GM12878 (cell line): ENCODE measurements at regions not wholly inside any gene's neighbourhood (a gene's known extent, or its start where the extent isn't known, plus 50 kb on each side); places are given as distances from the start of the nearest gene placed in this dataset.

ENCODE experiments used
- ATAC-seq: fragments of 200-7000 bp; cut with Tn5 transposase; 3 replicates; pipeline ENCODE4 v1.9.1; 2020; ENCODE audit warnings: mild to moderate bottlenecking, moderate library complexity
- BruUV-seq: library from RNA; stranded (reverse); fragments of 400-500 nt; replicated peaks from 2 replicates; lab custom pipeline; 2021; lab: Mats Ljungman, UMichigan
- CTCF ChIA-PET: fragments of 300-600 bp; sonication (Branson Sonifier 250); formaldehyde crosslinking; extraction: SDS; loops from one replicate; lab custom pipeline; 2021; ENCODE audit warnings: inconsistent platforms; lab: Yijun Ruan, JAX
- POLR2A ChIA-PET: fragments of 350-600 bp; formaldehyde crosslinking; extraction: SDS; loops from one replicate; lab custom pipeline; 2021; ENCODE audit warnings: inconsistent platforms; lab: Charles Lee
- RAD21 ChIA-PET: fragments of 300-600 bp; sonication (Branson Sonifier 250); formaldehyde crosslinking; loops from one replicate; lab custom pipeline; 2023; ENCODE audit warnings: antibody characterized with exemption; ENCODE audit not compliant: unreplicated experiment; lab: Charles Lee
- SMC1A ChIA-PET: fragments of 300-600 bp; sonication (Branson Sonifier 250); formaldehyde crosslinking; loops from one replicate; lab custom pipeline; 2023; ENCODE audit not compliant: unreplicated experiment, uncharacterized antibody; lab: Charles Lee
- DNase-seq: peaks from one replicate; pipeline ENCODE4 v3.0.0-alpha.2; 2011; ENCODE audit warnings: low read depth, low spot score
- FAIRE-seq: peaks from 3 replicates; lab custom pipeline; 2011; peaks lifted over from hg19 to GRCh38; lab: Jason Lieb, UNC
- H2AFZ ChIP-seq: 2 replicates; pipeline ENCODE4 v1.6.0; 2011; ENCODE audit warnings: low read depth, low read length, control low read depth; ENCODE audit not compliant: control insufficient read depth
- H3K27ac ChIP-seq: 2 replicates; pipeline ENCODE4 v1.5.1; 2011; ENCODE audit warnings: control low read depth; ENCODE audit not compliant: control insufficient read depth, insufficient read depth
- H3K27me3 ChIP-seq, 2 experiments: replicated peaks in 1 of 2; 2 replicates each; pipeline versions ENCODE4 v1.6.0 to v1.6.1; 2011; ENCODE audit warnings: low read length in 1 of 2; ENCODE audit not compliant: control insufficient read depth in 2 of 2, insufficient read depth in 2 of 2
- H3K36me3 ChIP-seq, 2 experiments: 2 replicates each; pipeline ENCODE4 v1.5.1; 2011; ENCODE audit warnings: low read length in 1 of 2; ENCODE audit not compliant: control insufficient read depth in 2 of 2, insufficient read depth in 2 of 2
- H3K4me1 ChIP-seq: 2 replicates; pipeline ENCODE4 v1.6.1; 2011; ENCODE audit warnings: mild to moderate bottlenecking, low read length, moderate library complexity, mixed read lengths; ENCODE audit not compliant: control insufficient read depth, insufficient read depth
- H3K4me2 ChIP-seq: 2 replicates; pipeline ENCODE4 v1.6.0; 2011; ENCODE audit warnings: control low read depth; ENCODE audit not compliant: control insufficient read depth, insufficient read depth
- H3K4me3 ChIP-seq: fragments of 200-600 bp; sonication (generic); 2 replicates; pipeline ENCODE4 v1.5.1; 2016
- H3K79me2 ChIP-seq: 2 replicates; pipeline ENCODE4 v1.6.0; 2011; ENCODE audit warnings: low read length; ENCODE audit not compliant: control insufficient read depth, insufficient read depth
- H3K9ac ChIP-seq: 2 replicates; pipeline ENCODE4 v1.8.0; 2011; ENCODE audit warnings: low read length, control low read depth, mixed read lengths; ENCODE audit not compliant: control insufficient read depth, insufficient read depth
- H3K9me3 ChIP-seq: replicated peaks from 3 replicates; pipeline ENCODE4 v1.5.1; 2011; ENCODE audit warnings: mild to moderate bottlenecking, low read length; ENCODE audit not compliant: control insufficient read depth, insufficient read depth
- H4K20me1 ChIP-seq: 2 replicates; pipeline ENCODE4 v1.6.0; 2011; ENCODE audit not compliant: control insufficient read depth, insufficient read depth
- EZH2 ChIP-seq: IDR thresholded peaks from 2 replicates; pipeline ENCODE4 v1.6.1; 2012; ENCODE audit warnings: low read depth, mild to moderate bottlenecking, control low read depth, inconsistent platforms, low read length, borderline replicate concordance; ENCODE audit not compliant: control insufficient read depth
- NRF1 ChIP-seq: conservative IDR thresholded peaks from 2 replicates; pipeline ENCODE4 v1.6.1; 2011; ENCODE audit warnings: mild to moderate bottlenecking, low read depth, low read length, improper control_type of control experiment
- ZNF274 ChIP-seq: IDR thresholded peaks from one replicate; pipeline ENCODE4 v1.8.0; 2011; ENCODE audit not compliant: insufficient read length, insufficient read depth
- WGBS: methylation state at CpG from one replicate; pipeline ENCODE4 v1.1.6; 2016; ENCODE audit warnings: low lambda C conversion rate; ENCODE audit not compliant: insufficient replicate concordance, insufficient coverage; ENCODE audit errors: missing lambda C conversion rate; 5-methylcytosine and 5-hydroxymethylcytosine counted together
- in situ Hi-C: fragments of 300-500 bp; cut with MboI; formaldehyde crosslinking; loops from 9 replicates; pipeline ENCODE4 v1.14.3; 2018; ENCODE audit warnings: mixed read lengths
- intact Hi-C: fragments of 100-400 bp; cut with micrococcal nuclease; formaldehyde crosslinking; loops from one replicate; pipeline ENCODE4 v1.14.2; 2022; ENCODE audit not compliant: unreplicated experiment
- TF ChIP-seq, protein P1 (sequence below): IDR thresholded peaks from 2 replicates; pipeline ENCODE4 v1.6.1; 2012; ENCODE audit warnings: mild to moderate bottlenecking, low read depth, low read length
- TF ChIP-seq, protein P2 (sequence below): fragments of 450-650 bp; IDR thresholded peaks from 2 replicates; pipeline ENCODE4 v1.6.1; 2017; ENCODE audit warnings: mild to moderate bottlenecking, low read depth, inconsistent platforms; ENCODE audit not compliant: poor library complexity, severe bottlenecking
- TF ChIP-seq, protein P3 (sequence below): fragments of 450-650 bp; IDR thresholded peaks from 2 replicates; pipeline ENCODE4 v1.6.1; 2017; ENCODE audit warnings: low read depth, mild to moderate bottlenecking, moderate library complexity

DNA sequence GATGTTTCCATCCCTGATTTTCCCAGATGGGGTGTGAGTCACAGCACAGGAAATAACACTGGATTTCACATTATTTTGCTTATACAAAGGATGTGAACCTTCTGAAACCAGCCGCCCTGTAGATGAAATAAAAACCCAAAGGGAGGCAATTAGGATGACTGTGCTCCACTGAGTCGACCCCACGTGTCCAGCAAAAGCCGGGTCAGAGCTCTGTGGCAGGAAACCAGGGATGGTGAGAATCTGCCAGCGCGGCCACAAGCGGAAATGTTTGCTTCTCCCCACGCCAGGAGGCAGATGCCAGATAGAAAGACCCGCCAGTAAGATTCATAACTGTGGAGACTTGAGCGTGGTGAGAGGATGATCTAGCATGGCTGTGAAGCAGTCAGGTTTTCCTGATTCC, 764.4 kb downstream of the LIG4 start:
- Histone ChIP-seq H3K4me2 (no peak overlapping the region), H3K9ac (no peak overlapping the region), H2AFZ (no peak overlapping the region), H3K4me3 (no peak overlapping the region), H3K27ac (no peak overlapping the region), H3K27me3 (no peaks in the 10 kb centered on the region), H3K79me2 (no peaks in the 10 kb centered on the region), H4K20me1 (no peaks in the 10 kb centered on the region), H3K4me1 (no peaks in the 10 kb centered on the region), H3K9me3 (no peaks in the 10 kb centered on the region), H3K36me3 (no peaks in the 10 kb centered on the region)
- intact Hi-C loops: no loop called here
- no TSS peak for BruUV-seq
- TF ChIP-seq, protein P1, sequence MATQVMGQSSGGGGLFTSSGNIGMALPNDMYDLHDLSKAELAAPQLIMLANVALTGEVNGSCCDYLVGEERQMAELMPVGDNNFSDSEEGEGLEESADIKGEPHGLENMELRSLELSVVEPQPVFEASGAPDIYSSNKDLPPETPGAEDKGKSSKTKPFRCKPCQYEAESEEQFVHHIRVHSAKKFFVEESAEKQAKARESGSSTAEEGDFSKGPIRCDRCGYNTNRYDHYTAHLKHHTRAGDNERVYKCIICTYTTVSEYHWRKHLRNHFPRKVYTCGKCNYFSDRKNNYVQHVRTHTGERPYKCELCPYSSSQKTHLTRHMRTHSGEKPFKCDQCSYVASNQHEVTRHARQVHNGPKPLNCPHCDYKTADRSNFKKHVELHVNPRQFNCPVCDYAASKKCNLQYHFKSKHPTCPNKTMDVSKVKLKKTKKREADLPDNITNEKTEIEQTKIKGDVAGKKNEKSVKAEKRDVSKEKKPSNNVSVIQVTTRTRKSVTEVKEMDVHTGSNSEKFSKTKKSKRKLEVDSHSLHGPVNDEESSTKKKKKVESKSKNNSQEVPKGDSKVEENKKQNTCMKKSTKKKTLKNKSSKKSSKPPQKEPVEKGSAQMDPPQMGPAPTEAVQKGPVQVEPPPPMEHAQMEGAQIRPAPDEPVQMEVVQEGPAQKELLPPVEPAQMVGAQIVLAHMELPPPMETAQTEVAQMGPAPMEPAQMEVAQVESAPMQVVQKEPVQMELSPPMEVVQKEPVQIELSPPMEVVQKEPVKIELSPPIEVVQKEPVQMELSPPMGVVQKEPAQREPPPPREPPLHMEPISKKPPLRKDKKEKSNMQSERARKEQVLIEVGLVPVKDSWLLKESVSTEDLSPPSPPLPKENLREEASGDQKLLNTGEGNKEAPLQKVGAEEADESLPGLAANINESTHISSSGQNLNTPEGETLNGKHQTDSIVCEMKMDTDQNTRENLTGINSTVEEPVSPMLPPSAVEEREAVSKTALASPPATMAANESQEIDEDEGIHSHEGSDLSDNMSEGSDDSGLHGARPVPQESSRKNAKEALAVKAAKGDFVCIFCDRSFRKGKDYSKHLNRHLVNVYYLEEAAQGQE: no peak
- no peak for TF ChIP-seq EZH2
- no peak for TF ChIP-seq ZNF274
- TF ChIP-seq, protein P2, sequence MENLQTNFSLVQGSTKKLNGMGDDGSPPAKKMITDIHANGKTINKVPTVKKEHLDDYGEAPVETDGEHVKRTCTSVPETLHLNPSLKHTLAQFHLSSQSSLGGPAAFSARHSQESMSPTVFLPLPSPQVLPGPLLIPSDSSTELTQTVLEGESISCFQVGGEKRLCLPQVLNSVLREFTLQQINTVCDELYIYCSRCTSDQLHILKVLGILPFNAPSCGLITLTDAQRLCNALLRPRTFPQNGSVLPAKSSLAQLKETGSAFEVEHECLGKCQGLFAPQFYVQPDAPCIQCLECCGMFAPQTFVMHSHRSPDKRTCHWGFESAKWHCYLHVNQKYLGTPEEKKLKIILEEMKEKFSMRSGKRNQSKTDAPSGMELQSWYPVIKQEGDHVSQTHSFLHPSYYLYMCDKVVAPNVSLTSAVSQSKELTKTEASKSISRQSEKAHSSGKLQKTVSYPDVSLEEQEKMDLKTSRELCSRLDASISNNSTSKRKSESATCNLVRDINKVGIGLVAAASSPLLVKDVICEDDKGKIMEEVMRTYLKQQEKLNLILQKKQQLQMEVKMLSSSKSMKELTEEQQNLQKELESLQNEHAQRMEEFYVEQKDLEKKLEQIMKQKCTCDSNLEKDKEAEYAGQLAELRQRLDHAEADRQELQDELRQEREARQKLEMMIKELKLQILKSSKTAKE: no peak
- TF ChIP-seq NRF1: no peak
- TF ChIP-seq, protein P3, sequence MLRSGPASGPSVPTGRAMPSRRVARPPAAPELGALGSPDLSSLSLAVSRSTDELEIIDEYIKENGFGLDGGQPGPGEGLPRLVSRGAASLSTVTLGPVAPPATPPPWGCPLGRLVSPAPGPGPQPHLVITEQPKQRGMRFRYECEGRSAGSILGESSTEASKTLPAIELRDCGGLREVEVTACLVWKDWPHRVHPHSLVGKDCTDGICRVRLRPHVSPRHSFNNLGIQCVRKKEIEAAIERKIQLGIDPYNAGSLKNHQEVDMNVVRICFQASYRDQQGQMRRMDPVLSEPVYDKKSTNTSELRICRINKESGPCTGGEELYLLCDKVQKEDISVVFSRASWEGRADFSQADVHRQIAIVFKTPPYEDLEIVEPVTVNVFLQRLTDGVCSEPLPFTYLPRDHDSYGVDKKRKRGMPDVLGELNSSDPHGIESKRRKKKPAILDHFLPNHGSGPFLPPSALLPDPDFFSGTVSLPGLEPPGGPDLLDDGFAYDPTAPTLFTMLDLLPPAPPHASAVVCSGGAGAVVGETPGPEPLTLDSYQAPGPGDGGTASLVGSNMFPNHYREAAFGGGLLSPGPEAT: no peak
- ATAC-seq (no peak), DNase-seq (no peak), FAIRE-seq (no peak)
- ChIA-PET CTCF (no interaction called here), SMC1A (no interaction called here), RAD21 (no interaction called here), POLR2A (no interaction called here)
- in situ Hi-C loops: no loop called here
- WGBS: 14% methylated on average over 10 of the region's 10 CpGs
